ENCODE measurements at regions not wholly inside any gene's neighbourhood (a gene's known extent, or its start where the extent isn't known, plus 50 kb on each side); places are given as distances from the start of the nearest gene placed in this dataset.

- no peak for DNase-seq (ENCODE audit: low read depth)
- TF ChIP-seq, protein P1, sequence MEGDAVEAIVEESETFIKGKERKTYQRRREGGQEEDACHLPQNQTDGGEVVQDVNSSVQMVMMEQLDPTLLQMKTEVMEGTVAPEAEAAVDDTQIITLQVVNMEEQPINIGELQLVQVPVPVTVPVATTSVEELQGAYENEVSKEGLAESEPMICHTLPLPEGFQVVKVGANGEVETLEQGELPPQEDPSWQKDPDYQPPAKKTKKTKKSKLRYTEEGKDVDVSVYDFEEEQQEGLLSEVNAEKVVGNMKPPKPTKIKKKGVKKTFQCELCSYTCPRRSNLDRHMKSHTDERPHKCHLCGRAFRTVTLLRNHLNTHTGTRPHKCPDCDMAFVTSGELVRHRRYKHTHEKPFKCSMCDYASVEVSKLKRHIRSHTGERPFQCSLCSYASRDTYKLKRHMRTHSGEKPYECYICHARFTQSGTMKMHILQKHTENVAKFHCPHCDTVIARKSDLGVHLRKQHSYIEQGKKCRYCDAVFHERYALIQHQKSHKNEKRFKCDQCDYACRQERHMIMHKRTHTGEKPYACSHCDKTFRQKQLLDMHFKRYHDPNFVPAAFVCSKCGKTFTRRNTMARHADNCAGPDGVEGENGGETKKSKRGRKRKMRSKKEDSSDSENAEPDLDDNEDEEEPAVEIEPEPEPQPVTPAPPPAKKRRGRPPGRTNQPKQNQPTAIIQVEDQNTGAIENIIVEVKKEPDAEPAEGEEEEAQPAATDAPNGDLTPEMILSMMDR (conservative IDR thresholded peaks at IDR 0.05; ENCODE audit: low read depth, low read length) = no peak
- no peak overlapping the region for H3K4me3 ChIP-seq (ENCODE audit: low read depth, low read length)
Measured at GRCh38 chr4:122227202-122227601, 75.1 kb downstream of the BLTP1 start.

GRCh38 chr4:122229857-122230256 is 77.7 kb downstream of the BLTP1 start:
- no peak for DNase-seq (ENCODE audit: low read depth)
- no peak overlapping the region for H3K4me3 ChIP-seq (ENCODE audit: low read depth, low read length)
- TF ChIP-seq, protein P1 (conservative IDR thresholded peaks at IDR 0.05; ENCODE audit: low read depth, low read length) = no peak

DNA sequence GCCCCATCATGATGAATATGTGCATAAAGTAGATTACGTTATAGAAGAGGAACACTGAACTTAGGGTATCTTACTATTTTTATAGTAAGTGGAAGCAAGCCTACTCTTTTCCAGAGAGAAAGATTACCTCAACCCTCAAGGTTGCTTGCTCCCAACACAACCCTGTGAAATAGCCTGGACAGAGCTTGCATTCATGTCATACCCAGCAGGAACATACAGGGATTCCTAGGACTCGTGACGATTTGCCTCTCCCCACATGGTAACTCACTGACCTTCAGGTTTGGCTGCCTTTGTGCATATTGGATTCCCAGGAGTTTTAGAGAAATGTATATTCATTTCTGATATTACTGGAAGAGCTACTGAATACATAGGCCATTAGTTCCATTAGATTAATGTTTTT is 80.5 kb downstream of the BLTP1 start:
- TF ChIP-seq, protein P1 (conservative IDR thresholded peaks at IDR 0.05; ENCODE audit: low read depth, low read length) = no peak
- no peak for DNase-seq (ENCODE audit: low read depth)
- H3K4me3 ChIP-seq (ENCODE audit: low read depth, low read length) = no peak overlapping the region

GRCh38 chr4:122234686-122235085 is 82.6 kb downstream of the BLTP1 start:
- TF ChIP-seq, protein P1 (conservative IDR thresholded peaks at IDR 0.05; ENCODE audit: low read depth, low read length) = no peak

DNA sequence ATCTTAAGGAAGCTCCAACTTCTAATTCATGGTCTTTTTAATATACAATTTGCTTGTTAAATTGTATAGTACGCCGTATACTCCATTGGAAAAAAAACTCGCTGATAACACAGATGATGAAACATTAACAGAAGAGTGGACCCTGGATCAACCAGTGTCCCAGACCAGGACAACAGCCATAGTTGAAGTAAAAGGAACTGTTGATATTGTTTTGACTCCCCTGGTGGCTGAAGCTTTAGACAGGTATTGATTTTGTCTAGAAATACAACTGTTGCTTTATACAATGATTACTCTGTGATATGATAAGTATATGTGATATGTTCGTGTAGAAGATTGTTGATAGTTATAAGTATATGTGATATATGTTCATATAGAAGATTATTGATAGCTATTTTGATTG is 91.7 kb downstream of the BLTP1 start:
- no peak for DNase-seq (ENCODE audit: low read depth)
- TF ChIP-seq, protein P1 (conservative IDR thresholded peaks at IDR 0.05; ENCODE audit: low read depth, low read length) = no peak
- H3K4me3 ChIP-seq (ENCODE audit: low read depth, low read length) = no peak overlapping the region

More at GRCh38 chr4:122234686-122235085, 82.6 kb downstream of the BLTP1 start:
- H3K4me3 ChIP-seq (ENCODE audit: low read depth, low read length) = no peak overlapping the region
- DNase-seq (ENCODE audit: low read depth) = no peak

DNA sequence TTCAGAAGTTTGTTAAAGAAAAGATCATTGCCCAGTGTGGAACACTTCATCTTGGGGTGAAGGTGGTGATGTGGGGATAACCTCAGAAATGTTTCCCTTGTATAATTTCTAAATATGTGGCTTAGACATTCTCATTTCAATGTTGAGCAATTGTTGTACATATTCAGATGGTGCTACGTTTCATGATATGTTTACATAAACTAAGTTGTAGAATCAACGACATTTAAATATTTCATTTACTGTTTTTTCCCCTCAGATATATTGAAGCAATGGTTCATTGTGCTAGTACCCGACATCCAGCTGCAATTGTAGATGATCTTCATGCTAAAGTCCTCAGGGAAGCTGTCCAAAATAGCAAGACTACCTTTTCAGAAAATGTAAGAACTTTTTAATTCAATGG is 92.6 kb downstream of the BLTP1 start:
- H3K4me3 ChIP-seq (ENCODE audit: low read depth, low read length) = no peak overlapping the region
- DNase-seq (ENCODE audit: low read depth) = no peak
- TF ChIP-seq, protein P1 (conservative IDR thresholded peaks at IDR 0.05; ENCODE audit: low read depth, low read length) = no peak

DNA sequence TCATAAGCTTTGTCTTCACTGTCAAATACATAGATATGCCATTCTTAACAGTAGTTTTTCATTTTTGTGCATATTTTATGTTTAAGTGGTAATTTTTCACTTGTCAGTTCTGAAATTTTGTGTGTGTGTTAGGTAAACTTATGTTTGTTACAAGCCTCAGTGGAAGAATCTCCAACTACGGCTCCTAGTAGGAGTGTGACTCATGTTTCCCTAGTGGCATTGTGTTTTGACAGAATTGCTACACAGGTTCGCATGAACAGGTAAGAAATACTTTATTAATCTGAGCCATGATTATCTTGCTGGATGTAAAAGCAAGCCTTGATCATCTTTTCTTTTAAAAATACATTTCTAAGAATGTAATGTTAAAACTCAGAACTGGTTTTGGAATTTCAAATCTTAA is 94.4 kb downstream of the BLTP1 start:
- H3K4me3 ChIP-seq (ENCODE audit: low read depth, low read length) = no peak overlapping the region
- TF ChIP-seq, protein P1 (conservative IDR thresholded peaks at IDR 0.05; ENCODE audit: low read depth, low read length) = no peak
- no peak for DNase-seq (ENCODE audit: low read depth)
